ENCODE measurements at regions not wholly inside any gene's neighbourhood (a gene's known extent, or its start where the extent isn't known, plus 50 kb on each side); places are given as distances from the start of the nearest gene placed in this dataset.

DNA sequence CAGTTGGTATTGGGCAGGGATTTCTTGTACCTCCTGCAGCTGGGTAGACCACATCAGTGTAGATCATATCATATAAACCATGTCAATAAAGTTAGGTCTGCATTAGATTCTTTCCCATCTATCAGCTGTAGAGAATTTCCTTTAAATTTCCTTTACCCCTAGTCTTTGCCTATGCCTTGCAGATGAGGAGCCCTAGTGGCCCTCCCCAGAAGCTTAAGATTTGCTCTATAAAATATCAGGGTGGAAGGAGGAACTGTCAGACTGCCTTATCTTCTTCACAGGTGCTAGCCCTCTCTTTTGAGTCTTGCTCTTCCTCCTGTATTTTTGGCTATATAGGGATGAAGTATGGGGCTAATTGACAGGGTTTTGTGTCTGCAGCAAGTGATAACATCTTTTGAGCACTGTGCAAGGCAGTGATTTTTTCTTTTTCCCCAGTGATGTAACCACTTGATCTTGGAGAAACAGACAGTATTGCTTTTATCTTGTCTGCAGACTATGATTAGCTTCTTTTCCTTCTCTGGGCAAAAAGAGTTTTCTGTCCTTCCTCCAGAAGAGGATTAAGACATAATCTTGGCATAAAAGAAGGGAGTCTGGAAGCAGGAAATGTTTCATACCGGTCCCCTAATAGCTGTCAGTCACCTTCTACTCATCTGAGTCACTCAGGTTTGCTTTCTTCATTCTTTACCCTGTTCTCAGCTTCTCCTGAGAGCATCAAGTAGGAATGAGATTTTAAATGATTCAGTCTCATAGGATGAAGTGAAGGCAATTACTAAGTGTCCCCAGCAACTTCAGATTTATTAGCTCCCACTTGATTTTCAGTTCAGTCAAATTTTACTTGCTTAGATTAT is 286.4 kb downstream of the CDH19 start:
- TF ChIP-seq, protein P1, sequence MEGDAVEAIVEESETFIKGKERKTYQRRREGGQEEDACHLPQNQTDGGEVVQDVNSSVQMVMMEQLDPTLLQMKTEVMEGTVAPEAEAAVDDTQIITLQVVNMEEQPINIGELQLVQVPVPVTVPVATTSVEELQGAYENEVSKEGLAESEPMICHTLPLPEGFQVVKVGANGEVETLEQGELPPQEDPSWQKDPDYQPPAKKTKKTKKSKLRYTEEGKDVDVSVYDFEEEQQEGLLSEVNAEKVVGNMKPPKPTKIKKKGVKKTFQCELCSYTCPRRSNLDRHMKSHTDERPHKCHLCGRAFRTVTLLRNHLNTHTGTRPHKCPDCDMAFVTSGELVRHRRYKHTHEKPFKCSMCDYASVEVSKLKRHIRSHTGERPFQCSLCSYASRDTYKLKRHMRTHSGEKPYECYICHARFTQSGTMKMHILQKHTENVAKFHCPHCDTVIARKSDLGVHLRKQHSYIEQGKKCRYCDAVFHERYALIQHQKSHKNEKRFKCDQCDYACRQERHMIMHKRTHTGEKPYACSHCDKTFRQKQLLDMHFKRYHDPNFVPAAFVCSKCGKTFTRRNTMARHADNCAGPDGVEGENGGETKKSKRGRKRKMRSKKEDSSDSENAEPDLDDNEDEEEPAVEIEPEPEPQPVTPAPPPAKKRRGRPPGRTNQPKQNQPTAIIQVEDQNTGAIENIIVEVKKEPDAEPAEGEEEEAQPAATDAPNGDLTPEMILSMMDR (IDR thresholded peaks at IDR 0.05; ENCODE audit: low read length) = no peak
- TF ChIP-seq EZH2 (IDR thresholded peaks at IDR 0.05; ENCODE audit: borderline replicate concordance, low read length) = no peak
- Histone ChIP-seq H3K27ac (ENCODE audit: low read depth, low read length, poor library complexity, severe bottlenecking) (no peak overlapping the region), H3K36me3 (ENCODE audit: insufficient read depth, low read length) (no peaks in the 10 kb centered on the region), H3K4me2 (ENCODE audit: low read length) (no peak overlapping the region), H3K27me3 (ENCODE audit: insufficient read depth, low read length) (no peaks in the 10 kb centered on the region), H4K20me1 (ENCODE audit: insufficient read depth, low read length) (no peaks in the 10 kb centered on the region), H3K4me3 (ENCODE audit: low read depth, low read length, poor library complexity, severe bottlenecking) (no peak overlapping the region), H3F3A (ENCODE audit: insufficient read depth, low read length) (no peaks in the 10 kb centered on the region), H3K4me1 (ENCODE audit: insufficient read depth, low read length, severe bottlenecking) (no peaks in the 10 kb centered on the region), H3K79me2 (ENCODE audit: insufficient read depth, low read length) (no peaks in the 10 kb centered on the region), H3K9ac (ENCODE audit: low read length) (no peak overlapping the region), H3K9me3 (ENCODE audit: low read length) (no peaks in the 10 kb centered on the region), H3K9me2 (ENCODE audit: low read depth, low read length) (no peaks in the 10 kb centered on the region), H2AFZ (ENCODE audit: low read length) (no peak overlapping the region)

DNA sequence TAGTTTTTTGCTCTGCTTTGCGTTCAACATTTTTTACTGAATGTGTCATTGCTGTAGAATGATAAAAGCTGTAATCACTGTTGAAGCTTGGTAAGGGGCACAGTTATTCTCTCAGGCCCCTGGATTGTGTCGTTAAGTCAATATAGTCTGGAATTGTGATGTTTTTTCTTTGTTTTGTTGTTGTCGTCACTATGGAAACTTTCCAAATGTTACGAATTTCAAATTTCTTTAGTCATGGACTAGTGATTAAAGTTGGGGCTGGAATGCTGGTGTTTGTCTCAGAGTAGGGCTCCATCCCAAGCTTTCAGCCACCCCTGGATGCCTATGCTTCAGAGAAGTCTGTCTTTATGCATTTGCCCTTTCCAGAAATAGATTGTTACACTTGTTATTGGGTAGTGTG is 287.2 kb downstream of the CDH19 start:
- no peaks in the 10 kb centered on the region for H3F3A ChIP-seq (ENCODE audit: insufficient read depth, low read length)
- no peaks in the 10 kb centered on the region for H3K9me2 ChIP-seq (ENCODE audit: low read depth, low read length)
- H3K4me1 ChIP-seq (ENCODE audit: insufficient read depth, low read length, severe bottlenecking) = no peaks in the 10 kb centered on the region
- no peaks in the 10 kb centered on the region for H3K9me3 ChIP-seq (ENCODE audit: low read length)
- H3K36me3 ChIP-seq (ENCODE audit: insufficient read depth, low read length) = no peaks in the 10 kb centered on the region
- no peak overlapping the region for H3K27ac ChIP-seq (ENCODE audit: low read depth, low read length, poor library complexity, severe bottlenecking)
- no peak overlapping the region for H3K4me3 ChIP-seq (ENCODE audit: low read depth, low read length, poor library complexity, severe bottlenecking)
- no peaks in the 10 kb centered on the region for H3K79me2 ChIP-seq (ENCODE audit: insufficient read depth, low read length)
- H3K27me3 ChIP-seq (ENCODE audit: insufficient read depth, low read length) = no peaks in the 10 kb centered on the region
- H2AFZ ChIP-seq (ENCODE audit: low read length) = no peak overlapping the region
- TF ChIP-seq EZH2 (IDR thresholded peaks at IDR 0.05; ENCODE audit: borderline replicate concordance, low read length) = no peak
- TF ChIP-seq, protein P1 (IDR thresholded peaks at IDR 0.05; ENCODE audit: low read length) = no peak
- no peak overlapping the region for H3K9ac ChIP-seq (ENCODE audit: low read length)
- no peak overlapping the region for H3K4me2 ChIP-seq (ENCODE audit: low read length)
- H4K20me1 ChIP-seq (ENCODE audit: insufficient read depth, low read length) = no peaks in the 10 kb centered on the region

DNA sequence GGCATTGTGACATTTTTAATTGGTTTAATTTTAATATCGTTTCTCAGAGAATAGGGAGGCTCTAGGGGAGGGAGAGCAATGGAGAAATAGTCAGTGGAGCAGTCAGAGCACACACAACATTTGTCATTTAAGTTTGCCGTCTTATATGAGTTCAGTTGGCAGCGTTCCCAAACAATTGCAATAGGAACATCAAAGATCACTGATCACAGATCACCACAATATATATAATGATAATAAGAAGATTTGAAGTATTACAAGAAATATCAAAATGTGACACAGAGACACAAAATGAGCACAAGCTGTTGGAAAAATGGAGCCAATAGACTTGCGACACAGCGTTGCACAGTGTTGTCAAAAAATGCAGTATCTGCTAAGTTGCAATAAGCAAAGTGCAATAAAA is 303.7 kb downstream of the CDH19 start:
- Histone ChIP-seq H3F3A (ENCODE audit: insufficient read depth, low read length) (no peaks in the 10 kb centered on the region), H3K4me3 (ENCODE audit: low read depth, low read length, poor library complexity, severe bottlenecking) (no peak overlapping the region), H3K4me1 (ENCODE audit: insufficient read depth, low read length, severe bottlenecking) (no peaks in the 10 kb centered on the region), H3K27ac (ENCODE audit: low read depth, low read length, poor library complexity, severe bottlenecking) (no peak overlapping the region), H3K9me3 (ENCODE audit: low read length) (no peaks in the 10 kb centered on the region), H3K4me2 (ENCODE audit: low read length) (no peak overlapping the region), H3K79me2 (ENCODE audit: insufficient read depth, low read length) (no peaks in the 10 kb centered on the region), H3K36me3 (ENCODE audit: insufficient read depth, low read length) (no peaks in the 10 kb centered on the region), H2AFZ (ENCODE audit: low read length) (no peak overlapping the region), H3K9me2 (ENCODE audit: low read depth, low read length) (no peaks in the 10 kb centered on the region), H3K27me3 (ENCODE audit: insufficient read depth, low read length) (no peaks in the 10 kb centered on the region), H3K9ac (ENCODE audit: low read length) (no peak overlapping the region), H4K20me1 (ENCODE audit: insufficient read depth, low read length) (no peaks in the 10 kb centered on the region)
- TF ChIP-seq, protein P1 (IDR thresholded peaks at IDR 0.05; ENCODE audit: low read length) = no peak
- TF ChIP-seq EZH2 (IDR thresholded peaks at IDR 0.05; ENCODE audit: borderline replicate concordance, low read length) = no peak

Measured in OCI-LY1 (cell line).